ENCODE measurements at regions not wholly inside any gene's neighbourhood (a gene's known extent, or its start where the extent isn't known, plus 50 kb on each side); places are given as distances from the start of the nearest gene placed in this dataset.

GRCh38 chr20:24109537-24109936 lies 121.0 kb upstream of the GGTLC1 start:
- CTCF ChIA-PET = no interaction called here

DNA sequence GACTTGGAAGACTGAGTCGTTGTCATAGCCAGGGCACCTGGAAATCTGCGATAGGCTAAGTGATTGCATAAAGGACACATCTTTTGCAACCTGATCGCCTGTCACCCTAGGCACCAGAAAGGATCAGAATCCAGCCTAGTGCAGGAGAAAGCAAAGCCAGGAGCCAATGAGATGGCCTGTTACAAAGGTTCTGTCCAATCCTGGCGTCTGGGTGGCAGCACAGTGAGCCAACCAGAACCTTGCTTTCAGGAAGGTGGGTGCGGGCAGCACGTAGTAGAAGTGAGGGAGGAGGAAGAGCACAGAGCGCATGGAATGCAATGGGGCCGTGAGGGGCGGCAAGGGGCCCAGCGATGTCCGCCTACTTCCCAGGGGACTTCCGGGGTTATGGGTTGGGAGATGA lies 120.4 kb upstream of the GGTLC1 start:
- POLR2A ChIA-PET = no interaction called here
- DNase-seq (ENCODE audit: low read depth, low spot score) (no peak), ATAC-seq (no peak)
- TF ChIP-seq TCF7L2 (IDR thresholded peaks at IDR 0.05; ENCODE audit: low read depth, low read length) = no peak
- no peak for TF ChIP-seq POLR2AphosphoS5 (IDR thresholded peaks at IDR 0.05; ENCODE audit: low read depth, low read length)
- TF ChIP-seq, protein P1, sequence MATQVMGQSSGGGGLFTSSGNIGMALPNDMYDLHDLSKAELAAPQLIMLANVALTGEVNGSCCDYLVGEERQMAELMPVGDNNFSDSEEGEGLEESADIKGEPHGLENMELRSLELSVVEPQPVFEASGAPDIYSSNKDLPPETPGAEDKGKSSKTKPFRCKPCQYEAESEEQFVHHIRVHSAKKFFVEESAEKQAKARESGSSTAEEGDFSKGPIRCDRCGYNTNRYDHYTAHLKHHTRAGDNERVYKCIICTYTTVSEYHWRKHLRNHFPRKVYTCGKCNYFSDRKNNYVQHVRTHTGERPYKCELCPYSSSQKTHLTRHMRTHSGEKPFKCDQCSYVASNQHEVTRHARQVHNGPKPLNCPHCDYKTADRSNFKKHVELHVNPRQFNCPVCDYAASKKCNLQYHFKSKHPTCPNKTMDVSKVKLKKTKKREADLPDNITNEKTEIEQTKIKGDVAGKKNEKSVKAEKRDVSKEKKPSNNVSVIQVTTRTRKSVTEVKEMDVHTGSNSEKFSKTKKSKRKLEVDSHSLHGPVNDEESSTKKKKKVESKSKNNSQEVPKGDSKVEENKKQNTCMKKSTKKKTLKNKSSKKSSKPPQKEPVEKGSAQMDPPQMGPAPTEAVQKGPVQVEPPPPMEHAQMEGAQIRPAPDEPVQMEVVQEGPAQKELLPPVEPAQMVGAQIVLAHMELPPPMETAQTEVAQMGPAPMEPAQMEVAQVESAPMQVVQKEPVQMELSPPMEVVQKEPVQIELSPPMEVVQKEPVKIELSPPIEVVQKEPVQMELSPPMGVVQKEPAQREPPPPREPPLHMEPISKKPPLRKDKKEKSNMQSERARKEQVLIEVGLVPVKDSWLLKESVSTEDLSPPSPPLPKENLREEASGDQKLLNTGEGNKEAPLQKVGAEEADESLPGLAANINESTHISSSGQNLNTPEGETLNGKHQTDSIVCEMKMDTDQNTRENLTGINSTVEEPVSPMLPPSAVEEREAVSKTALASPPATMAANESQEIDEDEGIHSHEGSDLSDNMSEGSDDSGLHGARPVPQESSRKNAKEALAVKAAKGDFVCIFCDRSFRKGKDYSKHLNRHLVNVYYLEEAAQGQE (IDR thresholded peaks at IDR 0.05; ENCODE audit: insufficient read depth in 1 of 2, low read depth in 2 of 2, low read length in 1 of 2) = no peak
- TF ChIP-seq, protein P2, sequence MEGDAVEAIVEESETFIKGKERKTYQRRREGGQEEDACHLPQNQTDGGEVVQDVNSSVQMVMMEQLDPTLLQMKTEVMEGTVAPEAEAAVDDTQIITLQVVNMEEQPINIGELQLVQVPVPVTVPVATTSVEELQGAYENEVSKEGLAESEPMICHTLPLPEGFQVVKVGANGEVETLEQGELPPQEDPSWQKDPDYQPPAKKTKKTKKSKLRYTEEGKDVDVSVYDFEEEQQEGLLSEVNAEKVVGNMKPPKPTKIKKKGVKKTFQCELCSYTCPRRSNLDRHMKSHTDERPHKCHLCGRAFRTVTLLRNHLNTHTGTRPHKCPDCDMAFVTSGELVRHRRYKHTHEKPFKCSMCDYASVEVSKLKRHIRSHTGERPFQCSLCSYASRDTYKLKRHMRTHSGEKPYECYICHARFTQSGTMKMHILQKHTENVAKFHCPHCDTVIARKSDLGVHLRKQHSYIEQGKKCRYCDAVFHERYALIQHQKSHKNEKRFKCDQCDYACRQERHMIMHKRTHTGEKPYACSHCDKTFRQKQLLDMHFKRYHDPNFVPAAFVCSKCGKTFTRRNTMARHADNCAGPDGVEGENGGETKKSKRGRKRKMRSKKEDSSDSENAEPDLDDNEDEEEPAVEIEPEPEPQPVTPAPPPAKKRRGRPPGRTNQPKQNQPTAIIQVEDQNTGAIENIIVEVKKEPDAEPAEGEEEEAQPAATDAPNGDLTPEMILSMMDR (IDR thresholded peaks at IDR 0.05) = no peak
- no peak for TF ChIP-seq SIN3A (IDR thresholded peaks at IDR 0.05; ENCODE audit: borderline replicate concordance, insufficient read depth, low read depth, low read length)
- H3K9me3 ChIP-seq (ENCODE audit: control insufficient read depth, insufficient read depth, low read depth, low read length) = no peaks in the 10 kb centered on the region
- in situ Hi-C loops (cut with HindIII; ENCODE audit: low pct_unique_long_range_greater_than_20kb, low sequenced_read_pairs) (no loop called here), intact Hi-C loops (cut with micrococcal nuclease; ENCODE audit: unreplicated experiment) (no loop called here)
- peaks cover 2% of the 10 kb centered on the region; the same call in 1 of the 2 replicates for H3K27me3 ChIP-seq (ENCODE audit: control insufficient read depth, insufficient read depth, low read length)
- BruUV-seq (replicated peaks) = no TSS peak
- H3K4me1 ChIP-seq (ENCODE audit: control insufficient read depth, insufficient read depth, low read length) = no peaks in the 10 kb centered on the region
- no peak overlapping the region for H3K4me3 ChIP-seq (ENCODE audit: low read depth in 2 of 2, low read length in 2 of 2)
- CTCF ChIA-PET = no interaction called here
- H3K36me3 ChIP-seq (ENCODE audit: control insufficient read depth, insufficient read depth, low read length) = no peaks in the 10 kb centered on the region
- no peak overlapping the region for H3K27ac ChIP-seq (ENCODE audit: low read length)

More at GRCh38 chr20:24109537-24109936, 121.0 kb upstream of the GGTLC1 start:
- ATAC-seq = no peak
- POLR2A ChIA-PET = no interaction called here
- BruUV-seq (replicated peaks) = no TSS peak
- Histone ChIP-seq H3K9me3 (ENCODE audit: control insufficient read depth, insufficient read depth, low read depth, low read length) (no peaks in the 10 kb centered on the region), H3K36me3 (ENCODE audit: control insufficient read depth, insufficient read depth, low read length) (no peaks in the 10 kb centered on the region), H3K4me3 (ENCODE audit: low read depth in 2 of 2, low read length in 2 of 2) (no peak overlapping the region), H3K27ac (ENCODE audit: low read length) (no peak overlapping the region), H3K27me3 (ENCODE audit: control insufficient read depth, insufficient read depth, low read length) (peaks cover 2% of the 10 kb centered on the region; the same call in 1 of the 2 replicates), H3K4me1 (ENCODE audit: control insufficient read depth, insufficient read depth, low read length) (no peaks in the 10 kb centered on the region)
- TF ChIP-seq, protein P1 (IDR thresholded peaks at IDR 0.05; ENCODE audit: insufficient read depth in 1 of 2, low read depth in 2 of 2, low read length in 1 of 2) = no peak
- no peak for DNase-seq (ENCODE audit: low read depth, low spot score)
- intact Hi-C loops (cut with micrococcal nuclease; ENCODE audit: unreplicated experiment) (no loop called here), in situ Hi-C loops (cut with HindIII; ENCODE audit: low pct_unique_long_range_greater_than_20kb, low sequenced_read_pairs) (no loop called here)
